Thyroid gland (tissue), 4 donors: ENCODE measurements at regions not wholly inside any gene's neighbourhood (a gene's known extent, or its start where the extent isn't known, plus 50 kb on each side); places are given as distances from the start of the nearest gene placed in this dataset.

Experiments used
- POLR2A ChIP-seq, 2 donors: fragments of 450-650 bp; IDR thresholded peaks; one replicate each; pipeline ENCODE4 v1.6.1; 2017; ENCODE audit warnings: antibody characterized with exemption in 2 of 2, mild to moderate bottlenecking in 2 of 2, moderate library complexity in 1 of 2
- TF ChIP-seq, protein P1 (sequence below), 6 experiments: fragments of 200-600 bp in 3 of 6; fragments of 450-650 bp in 3 of 6; sonication (generic) in 3 of 6; IDR thresholded peaks; one replicate each; pipeline ENCODE4 v1.5.1; 2016 to 2019; ENCODE audit warnings: antibody characterized with exemption in 6 of 6, mild to moderate bottlenecking in 2 of 6, inconsistent platforms in 1 of 6, moderate library complexity in 1 of 6

GRCh38 chr3:67239353-67239752 is 241.2 kb downstream of the KBTBD8 start:
- TF ChIP-seq, protein P1, sequence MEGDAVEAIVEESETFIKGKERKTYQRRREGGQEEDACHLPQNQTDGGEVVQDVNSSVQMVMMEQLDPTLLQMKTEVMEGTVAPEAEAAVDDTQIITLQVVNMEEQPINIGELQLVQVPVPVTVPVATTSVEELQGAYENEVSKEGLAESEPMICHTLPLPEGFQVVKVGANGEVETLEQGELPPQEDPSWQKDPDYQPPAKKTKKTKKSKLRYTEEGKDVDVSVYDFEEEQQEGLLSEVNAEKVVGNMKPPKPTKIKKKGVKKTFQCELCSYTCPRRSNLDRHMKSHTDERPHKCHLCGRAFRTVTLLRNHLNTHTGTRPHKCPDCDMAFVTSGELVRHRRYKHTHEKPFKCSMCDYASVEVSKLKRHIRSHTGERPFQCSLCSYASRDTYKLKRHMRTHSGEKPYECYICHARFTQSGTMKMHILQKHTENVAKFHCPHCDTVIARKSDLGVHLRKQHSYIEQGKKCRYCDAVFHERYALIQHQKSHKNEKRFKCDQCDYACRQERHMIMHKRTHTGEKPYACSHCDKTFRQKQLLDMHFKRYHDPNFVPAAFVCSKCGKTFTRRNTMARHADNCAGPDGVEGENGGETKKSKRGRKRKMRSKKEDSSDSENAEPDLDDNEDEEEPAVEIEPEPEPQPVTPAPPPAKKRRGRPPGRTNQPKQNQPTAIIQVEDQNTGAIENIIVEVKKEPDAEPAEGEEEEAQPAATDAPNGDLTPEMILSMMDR (IDR thresholded peaks at IDR 0.05) = no peak
- no peak for TF ChIP-seq POLR2A (IDR thresholded peaks at IDR 0.05)
